HCT116 (cell line): ENCODE measurements at regions not wholly inside any gene's neighbourhood (a gene's known extent, or its start where the extent isn't known, plus 50 kb on each side); places are given as distances from the start of the nearest gene placed in this dataset.

Experiments used
- EZH2 ChIP-seq: fragments of 200-600 bp; sonication (generic); IDR thresholded peaks from 2 replicates; pipeline ENCODE4 v1.6.1; 2017; ENCODE audit warnings: antibody characterized with exemption, mixed run types
- EZH2phosphoT487 ChIP-seq: fragments of 200-600 bp; IDR thresholded peaks from 2 replicates; pipeline ENCODE4 v1.6.1; 2018; ENCODE audit warnings: antibody characterized with exemption, borderline replicate concordance
- JUND ChIP-seq: IDR thresholded peaks from 2 replicates; pipeline ENCODE4 v1.6.1; 2012
- POLR2A ChIP-seq: IDR thresholded peaks from 2 replicates; pipeline ENCODE4 v1.7.0; 2011; ENCODE audit warnings: borderline replicate concordance; ENCODE audit not compliant: insufficient read depth, insufficient read length; ENCODE audit errors: extremely low read depth
- SIN3A ChIP-seq: IDR thresholded peaks from 2 replicates; pipeline ENCODE4 v1.6.1; 2012; ENCODE audit warnings: low read depth
- SP1 ChIP-seq: IDR thresholded peaks from 2 replicates; pipeline ENCODE4 v1.6.1; 2012; ENCODE audit warnings: low read depth
- SRF ChIP-seq: IDR thresholded peaks from 2 replicates; pipeline ENCODE4 v1.6.1; 2012; ENCODE audit warnings: low read depth
- YY1 ChIP-seq: IDR thresholded peaks from 2 replicates; pipeline ENCODE4 v1.6.1; 2011; ENCODE audit warnings: low read length, low read depth, moderate library complexity, mild to moderate bottlenecking; ENCODE audit not compliant: insufficient replicate concordance; ENCODE audit errors: extremely low read depth
- ZNF274 ChIP-seq: fragments of 200-500 bp; sonication (Bioruptor generic); IDR thresholded peaks from 2 replicates; pipeline ENCODE4 v1.6.1; 2014; ENCODE audit warnings: mild to moderate bottlenecking, low read depth, low read length, inconsistent platforms
- TF ChIP-seq, protein P1 (sequence below), 3 experiments: fragments of 200-600 bp in 1 of 3; sonication (generic) in 1 of 3; IDR thresholded peaks in 2 of 3; conservative IDR thresholded peaks in 1 of 3; 2 replicates each; pipeline ENCODE4 v1.5.1; 2012 to 2017; ENCODE audit warnings: low read depth in 2 of 3, low read length in 2 of 3, antibody characterized with exemption in 1 of 3, borderline replicate concordance in 1 of 3, control low read depth in 1 of 3, mild to moderate bottlenecking in 1 of 3, mixed read lengths in 1 of 3, mixed run types in 1 of 3, moderate library complexity in 1 of 3; ENCODE audit not compliant: insufficient read depth in 1 of 3
- TF ChIP-seq, protein P2 (sequence below): IDR thresholded peaks from 2 replicates; pipeline ENCODE4 v1.6.1; 2012
- TF ChIP-seq, protein P3 (sequence below): IDR thresholded peaks from 2 replicates; pipeline ENCODE4 v1.6.1; 2011; ENCODE audit warnings: mild to moderate bottlenecking, low read length, moderate library complexity; ENCODE audit not compliant: insufficient replicate concordance; ENCODE audit errors: extremely low read depth

DNA sequence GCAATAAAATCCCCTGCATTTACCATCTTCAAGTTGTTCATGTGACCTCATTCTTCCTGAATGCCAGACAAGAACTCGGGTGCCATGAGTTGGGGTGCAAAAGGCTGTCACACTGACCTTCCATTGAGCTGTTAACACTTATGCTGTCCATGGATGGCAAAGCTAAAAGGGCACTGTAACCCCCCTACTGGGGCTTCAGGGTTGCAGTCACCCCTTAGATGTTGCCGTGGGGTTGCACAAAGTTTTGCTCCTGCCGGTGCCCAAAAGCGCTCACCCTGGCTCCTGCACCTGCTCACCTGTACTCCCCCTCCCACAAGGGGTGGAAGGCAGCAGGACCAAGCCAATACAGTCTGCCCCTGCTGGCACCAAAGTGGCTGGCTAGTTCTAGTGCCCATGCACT is 208.2 kb downstream of the RHOU start:
- TF ChIP-seq, protein P1, sequence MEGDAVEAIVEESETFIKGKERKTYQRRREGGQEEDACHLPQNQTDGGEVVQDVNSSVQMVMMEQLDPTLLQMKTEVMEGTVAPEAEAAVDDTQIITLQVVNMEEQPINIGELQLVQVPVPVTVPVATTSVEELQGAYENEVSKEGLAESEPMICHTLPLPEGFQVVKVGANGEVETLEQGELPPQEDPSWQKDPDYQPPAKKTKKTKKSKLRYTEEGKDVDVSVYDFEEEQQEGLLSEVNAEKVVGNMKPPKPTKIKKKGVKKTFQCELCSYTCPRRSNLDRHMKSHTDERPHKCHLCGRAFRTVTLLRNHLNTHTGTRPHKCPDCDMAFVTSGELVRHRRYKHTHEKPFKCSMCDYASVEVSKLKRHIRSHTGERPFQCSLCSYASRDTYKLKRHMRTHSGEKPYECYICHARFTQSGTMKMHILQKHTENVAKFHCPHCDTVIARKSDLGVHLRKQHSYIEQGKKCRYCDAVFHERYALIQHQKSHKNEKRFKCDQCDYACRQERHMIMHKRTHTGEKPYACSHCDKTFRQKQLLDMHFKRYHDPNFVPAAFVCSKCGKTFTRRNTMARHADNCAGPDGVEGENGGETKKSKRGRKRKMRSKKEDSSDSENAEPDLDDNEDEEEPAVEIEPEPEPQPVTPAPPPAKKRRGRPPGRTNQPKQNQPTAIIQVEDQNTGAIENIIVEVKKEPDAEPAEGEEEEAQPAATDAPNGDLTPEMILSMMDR (IDR thresholded peaks at IDR 0.05 in 2 of 3, conservative IDR thresholded peaks at IDR 0.05 in 1 of 3; ENCODE audit: borderline replicate concordance in 1 of 3, insufficient read depth in 1 of 3, low read depth in 2 of 3, low read length in 2 of 3) = no peak
- TF ChIP-seq ZNF274 (no peak), POLR2A (no peak), SRF (no peak), EZH2 (no peak), YY1 (no peak), SP1 (no peak), EZH2phosphoT487 (no peak), JUND (no peak), SIN3A (no peak)
- TF ChIP-seq, protein P2, sequence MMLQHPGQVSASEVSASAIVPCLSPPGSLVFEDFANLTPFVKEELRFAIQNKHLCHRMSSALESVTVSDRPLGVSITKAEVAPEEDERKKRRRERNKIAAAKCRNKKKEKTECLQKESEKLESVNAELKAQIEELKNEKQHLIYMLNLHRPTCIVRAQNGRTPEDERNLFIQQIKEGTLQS = no peak
- TF ChIP-seq, protein P3, sequence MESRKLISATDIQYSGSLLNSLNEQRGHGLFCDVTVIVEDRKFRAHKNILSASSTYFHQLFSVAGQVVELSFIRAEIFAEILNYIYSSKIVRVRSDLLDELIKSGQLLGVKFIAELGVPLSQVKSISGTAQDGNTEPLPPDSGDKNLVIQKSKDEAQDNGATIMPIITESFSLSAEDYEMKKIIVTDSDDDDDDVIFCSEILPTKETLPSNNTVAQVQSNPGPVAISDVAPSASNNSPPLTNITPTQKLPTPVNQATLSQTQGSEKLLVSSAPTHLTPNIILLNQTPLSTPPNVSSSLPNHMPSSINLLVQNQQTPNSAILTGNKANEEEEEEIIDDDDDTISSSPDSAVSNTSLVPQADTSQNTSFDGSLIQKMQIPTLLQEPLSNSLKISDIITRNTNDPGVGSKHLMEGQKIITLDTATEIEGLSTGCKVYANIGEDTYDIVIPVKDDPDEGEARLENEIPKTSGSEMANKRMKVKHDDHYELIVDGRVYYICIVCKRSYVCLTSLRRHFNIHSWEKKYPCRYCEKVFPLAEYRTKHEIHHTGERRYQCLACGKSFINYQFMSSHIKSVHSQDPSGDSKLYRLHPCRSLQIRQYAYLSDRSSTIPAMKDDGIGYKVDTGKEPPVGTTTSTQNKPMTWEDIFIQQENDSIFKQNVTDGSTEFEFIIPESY = no peak
